ENCODE measurements at regions not wholly inside any gene's neighbourhood (a gene's known extent, or its start where the extent isn't known, plus 50 kb on each side); places are given as distances from the start of the nearest gene placed in this dataset.

GRCh38 chr15:38627689-38628277, 63.2 kb upstream of the RASGRP1 start (continued):
- TF ChIP-seq CHD1 (IDR thresholded peaks at IDR 0.05; ENCODE audit: low read depth, low read length) (no peak), SUZ12 (IDR thresholded peaks at IDR 0.05; ENCODE audit: low read length) (no peak), HDAC2 (IDR thresholded peaks at IDR 0.05; ENCODE audit: borderline replicate concordance in 1 of 2, low read depth in 2 of 2, low read length in 2 of 2) (no peak), USF2 (IDR thresholded peaks at IDR 0.05; ENCODE audit: low read length) (no peak), ASH2L (IDR thresholded peaks at IDR 0.05; ENCODE audit: low read length) (no peak)
